ENCODE measurements at regions not wholly inside any gene's neighbourhood (a gene's known extent, or its start where the extent isn't known, plus 50 kb on each side); places are given as distances from the start of the nearest gene placed in this dataset.
"Not testable (repeated sequence)": the region's sequence is repeated elsewhere in the genome, so short reads cannot be mapped to it uniquely, and the experiment has no call there.

- Histone ChIP-seq H3K9me3 (ENCODE audit: control insufficient read depth in 1 of 2, low read length in 2 of 2) (peaks cover 0 to 8% of the 10 kb centered on the region in 2 donors), H3K36me3 (ENCODE audit: control insufficient read depth in 1 of 2, insufficient read depth in 2 of 2, low read length in 2 of 2) (no peaks in the 10 kb centered on the region), H3K27ac (ENCODE audit: low read length) (no peak overlapping the region), H3K4me3 (ENCODE audit: low read depth in 1 of 2, low read length in 2 of 2) (no peak overlapping the region), H3K4me1 (ENCODE audit: control insufficient read depth in 1 of 2, insufficient read depth in 2 of 2, low read length in 2 of 2) (no peaks in the 10 kb centered on the region), H3K27me3 (ENCODE audit: low read depth, low read length) (no peaks in the 10 kb centered on the region)
Measured at GRCh38 chr3:106097817-106098435, 229.1 kb upstream of the CBLB start.

- H3K4me3 ChIP-seq (ENCODE audit: low read depth in 1 of 2, low read length in 2 of 2) = no peak overlapping the region
- no peaks in the 10 kb centered on the region for H3K36me3 ChIP-seq (ENCODE audit: control insufficient read depth in 1 of 2, insufficient read depth in 2 of 2, low read length in 2 of 2)
- peaks cover 0 to 10% of the 10 kb centered on the region in 2 donors for H3K9me3 ChIP-seq (ENCODE audit: control insufficient read depth in 1 of 2, low read length in 2 of 2)
- H3K27ac ChIP-seq (ENCODE audit: low read length) = no peak overlapping the region
- no peaks in the 10 kb centered on the region for H3K27me3 ChIP-seq (ENCODE audit: low read depth, low read length)
- no peaks in the 10 kb centered on the region for H3K4me1 ChIP-seq (ENCODE audit: control insufficient read depth in 1 of 2, insufficient read depth in 2 of 2, low read length in 2 of 2)
Measured at GRCh38 chr3:106103383-106103782, 234.6 kb upstream of the CBLB start.

- Histone ChIP-seq H3K4me1 (ENCODE audit: control insufficient read depth in 1 of 2, insufficient read depth in 2 of 2, low read length in 2 of 2) (no peaks in the 10 kb centered on the region), H3K36me3 (ENCODE audit: control insufficient read depth in 1 of 2, insufficient read depth in 2 of 2, low read length in 2 of 2) (no peaks in the 10 kb centered on the region), H3K4me3 (ENCODE audit: low read depth in 1 of 2, low read length in 2 of 2) (no peak overlapping the region), H3K27me3 (ENCODE audit: low read depth, low read length) (no peaks in the 10 kb centered on the region), H3K27ac (ENCODE audit: low read length) (no peak overlapping the region), H3K9me3 (ENCODE audit: control insufficient read depth in 1 of 2, low read length in 2 of 2) (peaks cover 0 to 8% of the 10 kb centered on the region in 2 donors)
Measured at GRCh38 chr3:106104078-106104477, 235.3 kb upstream of the CBLB start.

DNA sequence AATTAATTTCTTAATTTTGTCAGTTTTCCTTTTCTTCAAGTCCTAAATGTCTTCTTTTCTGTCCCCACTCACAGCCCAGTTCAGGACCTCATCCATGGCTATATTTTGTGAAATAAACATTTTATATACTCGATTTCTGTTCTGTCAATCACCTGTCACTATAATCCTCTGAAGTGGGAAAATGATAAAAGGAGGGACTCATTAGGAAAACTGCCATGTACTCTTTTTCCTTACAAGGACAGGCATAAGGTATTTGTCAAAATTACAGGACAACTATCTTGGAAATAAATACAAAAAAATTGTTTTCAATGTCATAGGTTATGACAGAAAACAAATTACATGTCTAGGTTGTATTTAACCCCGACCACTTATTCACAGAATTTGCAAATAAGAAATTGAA, 240.1 kb upstream of the CBLB start:
- Histone ChIP-seq H3K36me3 (ENCODE audit: control insufficient read depth in 1 of 2, insufficient read depth in 2 of 2, low read length in 2 of 2) (no peaks in the 10 kb centered on the region), H3K4me1 (ENCODE audit: control insufficient read depth in 1 of 2, insufficient read depth in 2 of 2, low read length in 2 of 2) (no peaks in the 10 kb centered on the region), H3K27me3 (ENCODE audit: low read depth, low read length) (no peaks in the 10 kb centered on the region), H3K4me3 (ENCODE audit: low read depth in 1 of 2, low read length in 2 of 2) (no peak overlapping the region), H3K9me3 (ENCODE audit: control insufficient read depth in 1 of 2, low read length in 2 of 2) (no peaks in the 10 kb centered on the region), H3K27ac (ENCODE audit: low read length) (no peak overlapping the region)

GRCh38 chr3:106112561-106112960, 243.7 kb upstream of the CBLB start:
- H3K36me3 ChIP-seq (ENCODE audit: control insufficient read depth in 1 of 2, insufficient read depth in 2 of 2, low read length in 2 of 2); H3K9me3 ChIP-seq (ENCODE audit: control insufficient read depth in 1 of 2, low read length in 2 of 2); H3K27ac ChIP-seq (ENCODE audit: low read length); H3K27me3 ChIP-seq (ENCODE audit: low read depth, low read length); H3K4me3 ChIP-seq (ENCODE audit: low read depth in 1 of 2, low read length in 2 of 2); H3K4me1 ChIP-seq (ENCODE audit: control insufficient read depth in 1 of 2, insufficient read depth in 2 of 2, low read length in 2 of 2): not testable (repeated sequence)

DNA sequence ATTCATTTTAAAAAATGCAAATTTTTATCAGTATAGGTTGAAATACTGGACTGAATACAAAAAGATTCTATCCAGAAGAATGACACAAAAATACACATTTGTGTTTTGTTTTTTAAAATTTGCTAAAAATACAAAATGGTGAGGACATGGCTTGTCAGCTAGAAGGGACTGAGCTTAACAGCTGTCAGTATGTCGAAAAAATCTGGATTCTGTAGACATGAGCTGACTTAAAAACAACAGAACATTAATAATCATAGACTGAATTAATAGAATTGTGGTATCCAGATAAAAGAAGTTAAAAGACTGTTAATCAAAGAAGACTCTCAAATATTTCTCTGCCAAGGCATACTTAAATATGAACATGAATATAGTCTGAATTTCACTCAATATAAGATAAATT, 244.9 kb upstream of the CBLB start:
- Histone ChIP-seq H3K4me3 (ENCODE audit: low read depth in 1 of 2, low read length in 2 of 2) (no peak overlapping the region), H3K9me3 (ENCODE audit: control insufficient read depth in 1 of 2, low read length in 2 of 2) (no peaks in the 10 kb centered on the region), H3K27ac (ENCODE audit: low read length) (no peak overlapping the region), H3K36me3 (ENCODE audit: control insufficient read depth in 1 of 2, insufficient read depth in 2 of 2, low read length in 2 of 2) (no peaks in the 10 kb centered on the region), H3K4me1 (ENCODE audit: control insufficient read depth in 1 of 2, insufficient read depth in 2 of 2, low read length in 2 of 2) (no peaks in the 10 kb centered on the region), H3K27me3 (ENCODE audit: low read depth, low read length) (no peaks in the 10 kb centered on the region)

- no peak overlapping the region for H3K27ac ChIP-seq (ENCODE audit: low read length)
- no peaks in the 10 kb centered on the region for H3K27me3 ChIP-seq (ENCODE audit: low read depth, low read length)
- no peaks in the 10 kb centered on the region for H3K9me3 ChIP-seq (ENCODE audit: control insufficient read depth in 1 of 2, low read length in 2 of 2)
- no peaks in the 10 kb centered on the region for H3K4me1 ChIP-seq (ENCODE audit: control insufficient read depth in 1 of 2, insufficient read depth in 2 of 2, low read length in 2 of 2)
- H3K36me3 ChIP-seq (ENCODE audit: control insufficient read depth in 1 of 2, insufficient read depth in 2 of 2, low read length in 2 of 2) = no peaks in the 10 kb centered on the region
- H3K4me3 ChIP-seq (ENCODE audit: low read depth in 1 of 2, low read length in 2 of 2) = no peak overlapping the region
Measured at GRCh38 chr3:106114220-106114619, 245.4 kb upstream of the CBLB start.

DNA sequence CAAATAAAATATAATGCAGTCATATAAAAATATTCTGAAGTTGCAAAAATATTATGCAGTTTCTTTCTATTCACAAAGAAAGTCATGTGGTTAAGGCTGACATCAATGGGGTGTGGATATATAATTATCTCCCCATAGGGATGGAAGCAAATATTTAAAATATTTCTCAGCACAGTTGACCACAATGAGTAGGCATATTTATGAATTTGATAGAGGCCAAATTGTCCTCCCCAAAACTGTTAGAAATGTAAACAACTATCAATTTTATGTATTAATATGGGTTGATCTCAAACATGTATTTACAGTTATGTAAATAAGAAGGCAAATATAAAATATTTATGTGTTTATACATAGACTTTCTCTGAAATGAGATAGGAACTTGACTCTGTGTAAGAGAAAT, 246.0 kb upstream of the CBLB start:
- no peaks in the 10 kb centered on the region for H3K9me3 ChIP-seq (ENCODE audit: control insufficient read depth in 1 of 2, low read length in 2 of 2)
- H3K36me3 ChIP-seq (ENCODE audit: control insufficient read depth in 1 of 2, insufficient read depth in 2 of 2, low read length in 2 of 2) = no peaks in the 10 kb centered on the region
- no peaks in the 10 kb centered on the region for H3K27me3 ChIP-seq (ENCODE audit: low read depth, low read length)
- no peak overlapping the region for H3K27ac ChIP-seq (ENCODE audit: low read length)
- no peaks in the 10 kb centered on the region for H3K4me1 ChIP-seq (ENCODE audit: control insufficient read depth in 1 of 2, insufficient read depth in 2 of 2, low read length in 2 of 2)
- no peak overlapping the region for H3K4me3 ChIP-seq (ENCODE audit: low read depth in 1 of 2, low read length in 2 of 2)

DNA sequence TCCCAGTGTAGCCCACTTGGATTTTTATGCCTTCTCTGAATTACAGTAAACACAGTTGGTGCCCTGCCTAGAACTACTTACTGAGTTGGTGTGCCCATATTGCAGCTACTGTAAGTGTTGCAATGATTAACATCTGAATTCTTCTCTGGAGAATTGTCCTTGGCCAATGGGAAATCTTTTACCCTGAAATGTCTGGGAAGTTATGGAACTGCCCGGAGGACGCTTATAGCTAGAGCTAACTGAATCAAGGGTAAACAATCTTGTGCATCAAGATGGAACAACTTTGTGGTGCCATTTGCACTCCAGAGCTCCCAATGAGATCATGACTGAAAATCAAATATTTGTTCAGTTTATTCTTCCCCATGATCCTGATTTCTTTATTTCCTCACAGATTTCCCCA, 246.7 kb upstream of the CBLB start:
- Histone ChIP-seq H3K36me3 (ENCODE audit: control insufficient read depth in 1 of 2, insufficient read depth in 2 of 2, low read length in 2 of 2) (no peaks in the 10 kb centered on the region), H3K4me3 (ENCODE audit: low read depth in 1 of 2, low read length in 2 of 2) (no peak overlapping the region), H3K9me3 (ENCODE audit: control insufficient read depth in 1 of 2, low read length in 2 of 2) (no peaks in the 10 kb centered on the region), H3K27me3 (ENCODE audit: low read depth, low read length) (no peaks in the 10 kb centered on the region), H3K4me1 (ENCODE audit: control insufficient read depth in 1 of 2, insufficient read depth in 2 of 2, low read length in 2 of 2) (no peaks in the 10 kb centered on the region), H3K27ac (ENCODE audit: low read length) (no peak overlapping the region)

DNA sequence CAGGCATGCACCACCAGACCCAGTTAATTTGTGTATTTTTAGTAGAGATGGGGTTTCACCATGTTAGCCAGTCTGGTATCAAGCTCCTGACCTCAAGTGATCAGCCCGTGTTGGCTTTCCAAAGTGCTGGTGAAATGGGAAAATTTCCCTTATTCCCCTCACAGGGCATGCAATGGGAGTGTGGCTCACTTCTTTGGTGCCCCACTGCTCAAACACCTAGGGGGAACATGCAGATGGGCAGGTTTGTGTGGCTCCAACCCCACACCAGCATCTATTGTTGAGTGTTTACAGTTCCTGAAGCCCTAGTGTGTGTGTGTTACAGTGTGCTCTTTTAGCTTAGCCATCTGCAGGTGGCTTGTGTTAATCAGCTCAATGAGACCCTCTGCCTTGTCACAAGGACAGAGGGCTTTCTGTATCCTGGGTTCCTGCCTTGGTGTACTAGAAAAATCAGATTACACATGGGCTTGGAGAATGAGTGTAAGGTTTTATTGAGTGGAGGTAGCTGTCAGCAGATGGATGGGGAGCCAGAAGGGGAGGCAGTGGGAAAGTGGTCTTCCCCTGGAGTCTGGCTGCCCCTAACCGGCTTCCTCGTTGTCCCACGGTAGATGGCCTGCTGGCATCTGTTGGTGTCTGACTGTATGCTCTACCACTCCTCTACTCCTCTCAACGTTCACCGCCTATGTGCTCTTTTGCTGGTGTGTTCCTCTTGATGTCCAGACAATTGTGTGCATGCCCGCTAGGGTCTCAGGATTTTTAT, 248.1 kb upstream of the CBLB start:
- H3K27me3 ChIP-seq (ENCODE audit: low read depth, low read length) = no peaks in the 10 kb centered on the region
- no peak overlapping the region for H3K4me3 ChIP-seq (ENCODE audit: low read depth in 1 of 2, low read length in 2 of 2)
- no peak overlapping the region for H3K27ac ChIP-seq (ENCODE audit: low read length)
- no peaks in the 10 kb centered on the region for H3K4me1 ChIP-seq (ENCODE audit: control insufficient read depth in 1 of 2, insufficient read depth in 2 of 2, low read length in 2 of 2)
- H3K36me3 ChIP-seq (ENCODE audit: control insufficient read depth in 1 of 2, insufficient read depth in 2 of 2, low read length in 2 of 2) = no peaks in the 10 kb centered on the region
- H3K9me3 ChIP-seq (ENCODE audit: control insufficient read depth in 1 of 2, low read length in 2 of 2) = no peaks in the 10 kb centered on the region

GRCh38 chr3:106117490-106117858, 248.7 kb upstream of the CBLB start:
- Histone ChIP-seq H3K27me3 (ENCODE audit: low read depth, low read length) (no peaks in the 10 kb centered on the region), H3K4me1 (ENCODE audit: control insufficient read depth in 1 of 2, insufficient read depth in 2 of 2, low read length in 2 of 2) (no peaks in the 10 kb centered on the region), H3K27ac (ENCODE audit: low read length) (no peak overlapping the region)

DNA sequence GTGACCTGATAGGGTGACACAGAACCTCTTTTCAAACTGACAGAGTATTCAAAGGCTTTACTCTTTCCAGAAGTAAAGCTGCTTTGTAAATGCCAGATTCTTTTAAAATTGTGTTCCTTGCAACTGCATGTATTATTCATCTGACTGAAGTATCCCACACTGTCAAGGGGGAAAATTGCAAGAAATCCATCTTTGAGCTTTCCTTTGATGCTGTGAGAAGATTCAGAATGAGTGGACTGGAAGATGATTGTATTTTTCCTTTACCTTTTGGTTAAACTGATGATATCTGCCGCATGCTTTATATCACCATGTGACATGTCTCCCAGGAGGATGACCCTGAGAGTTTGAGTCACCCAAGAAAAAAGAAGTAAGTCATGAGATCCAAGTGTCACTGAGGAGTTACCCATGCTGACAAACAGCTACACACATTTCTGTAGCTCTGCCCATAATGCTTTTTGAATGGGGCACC, 250.8 kb upstream of the CBLB start:
- H3K4me3 ChIP-seq (ENCODE audit: low read depth in 1 of 2, low read length in 2 of 2) = no peak overlapping the region
- no peaks in the 10 kb centered on the region for H3K36me3 ChIP-seq (ENCODE audit: control insufficient read depth in 1 of 2, insufficient read depth in 2 of 2, low read length in 2 of 2)
- no peaks in the 10 kb centered on the region for H3K27me3 ChIP-seq (ENCODE audit: low read depth, low read length)
- no peaks in the 10 kb centered on the region for H3K9me3 ChIP-seq (ENCODE audit: control insufficient read depth in 1 of 2, low read length in 2 of 2)
- H3K27ac ChIP-seq (ENCODE audit: low read length) = no peak overlapping the region
- H3K4me1 ChIP-seq (ENCODE audit: control insufficient read depth in 1 of 2, insufficient read depth in 2 of 2, low read length in 2 of 2) = no peaks in the 10 kb centered on the region

More at GRCh38 chr3:106117490-106117858, 248.7 kb upstream of the CBLB start:
- Histone ChIP-seq H3K9me3 (ENCODE audit: control insufficient read depth in 1 of 2, low read length in 2 of 2) (no peaks in the 10 kb centered on the region), H3K4me3 (ENCODE audit: low read depth in 1 of 2, low read length in 2 of 2) (no peak overlapping the region), H3K36me3 (ENCODE audit: control insufficient read depth in 1 of 2, insufficient read depth in 2 of 2, low read length in 2 of 2) (no peaks in the 10 kb centered on the region)
